SK-N-SH (cell line): ENCODE measurements at regions not wholly inside any gene's neighbourhood (a gene's known extent, or its start where the extent isn't known, plus 50 kb on each side); places are given as distances from the start of the nearest gene placed in this dataset.

Source experiments
- CTCF ChIA-PET: fragments of 300-600, 350-600 bp; formaldehyde crosslinking; extraction: SDS; loops from one replicate; lab custom pipeline; 2021; lab: Yijun Ruan, JAX
- POLR2A ChIA-PET: fragments of 350-600 bp; sonication (Branson Sonifier 250); formaldehyde crosslinking; extraction: SDS; loops from one replicate; lab custom pipeline; 2020; ENCODE audit warnings: antibody characterized with exemption, inconsistent platforms; lab: Yijun Ruan, JAX
- DNase-seq: peaks from one replicate; pipeline ENCODE4 v3.0.0; 2012
- H2AFZ ChIP-seq: fragments of 200-600 bp; sonication (generic); 2 replicates; pipeline ENCODE4 v1.8.1; 2016; ENCODE audit warnings: antibody characterized with exemption, mild to moderate bottlenecking, low read depth
- H3F3A ChIP-seq: fragments of 200-600 bp; sonication (generic); replicated peaks from 2 replicates; pipeline ENCODE3; 2016; ENCODE audit warnings: antibody characterized with exemption, mild to moderate bottlenecking; ENCODE audit not compliant: insufficient read depth
- H3K27ac ChIP-seq, 2 experiments: fragments of 200-500 bp in 1 of 2; fragments of 200-600 bp in 1 of 2; sonication (Bioruptor generic) in 1 of 2; sonication (generic), shearing (Covaris generic) in 1 of 2; 2 replicates each; pipeline versions ENCODE4 v1.5.1 to v1.6.1; 2014 to 2016; ENCODE audit warnings: low read depth in 2 of 2, inconsistent platforms in 1 of 2, low read length in 1 of 2, mild to moderate bottlenecking in 1 of 2, mixed read lengths in 1 of 2
- H3K27me3 ChIP-seq: fragments of 200-600 bp; sonication (generic), shearing (Covaris generic); 2 replicates; pipeline ENCODE4 v1.6.1; 2016; ENCODE audit warnings: mixed run types; ENCODE audit not compliant: insufficient read depth
- H3K36me3 ChIP-seq, 2 experiments: fragments of 200-500 bp in 1 of 2; fragments of 200-600 bp in 1 of 2; sonication (Bioruptor generic) in 1 of 2; sonication (generic) in 1 of 2; replicated peaks in 1 of 2; 2 replicates each; pipeline versions ENCODE3 to v1.5.1; 2014 to 2016; ENCODE audit warnings: low read length in 1 of 2, mild to moderate bottlenecking in 1 of 2; ENCODE audit not compliant: insufficient read depth in 2 of 2, control insufficient read depth in 1 of 2
- H3K4me1 ChIP-seq, 2 experiments: fragments of 200-500 bp in 1 of 2; fragments of 200-600 bp in 1 of 2; sonication (Bioruptor generic) in 1 of 2; sonication (generic), shearing (Covaris generic) in 1 of 2; 2 replicates each; pipeline versions ENCODE4 v1.5.1 to v1.6.1; 2014 to 2016; ENCODE audit warnings: low read depth in 1 of 2, low read length in 1 of 2, mixed run types in 1 of 2; ENCODE audit not compliant: insufficient read depth in 2 of 2, control insufficient read depth in 1 of 2
- H3K4me2 ChIP-seq: fragments of 200-600 bp; sonication (generic), shearing (Covaris generic); 2 replicates; pipeline ENCODE4 v1.6.1; 2017; ENCODE audit warnings: mixed run types
- H3K4me3 ChIP-seq, 2 experiments: fragments of 200-500 bp in 1 of 2; fragments of 200-600 bp in 1 of 2; sonication (Bioruptor generic) in 1 of 2; sonication (generic), shearing (Covaris generic) in 1 of 2; 2 replicates each; pipeline versions ENCODE4 v1.5.1 to v1.8.1; 2014 to 2016; ENCODE audit warnings: low read depth in 2 of 2, inconsistent platforms in 1 of 2, low read length in 1 of 2, mild to moderate bottlenecking in 1 of 2, mixed read lengths in 1 of 2, moderate library complexity in 1 of 2
- H3K79me2 ChIP-seq: fragments of 200-600 bp; sonication (generic); 2 replicates; pipeline ENCODE4 v1.8.1; 2017; ENCODE audit warnings: mild to moderate bottlenecking; ENCODE audit not compliant: insufficient read depth
- H3K9ac ChIP-seq: fragments of 200-600 bp; sonication (generic); 2 replicates; pipeline ENCODE4 v1.6.1; 2017; ENCODE audit warnings: mixed run types
- H3K9me2 ChIP-seq: fragments of 200-600 bp; sonication (generic); 2 replicates; pipeline ENCODE4 v1.6.1; 2017; ENCODE audit warnings: mixed run types
- H3K9me3 ChIP-seq: fragments of 200-600 bp; sonication (generic); 2 replicates; pipeline ENCODE4 v1.6.1; 2017; ENCODE audit warnings: mixed run types, mild to moderate bottlenecking, moderate library complexity
- H4K20me1 ChIP-seq: fragments of 200-600 bp; sonication (generic); 2 replicates; pipeline ENCODE4 v1.6.1; 2017; ENCODE audit warnings: mild to moderate bottlenecking, mixed run types; ENCODE audit not compliant: insufficient read depth
- CTCF ChIP-seq: fragments of 200-600 bp; sonication (generic); IDR thresholded peaks from 2 replicates; pipeline ENCODE4 v1.6.1; 2017; ENCODE audit warnings: antibody characterized with exemption, mild to moderate bottlenecking, moderate library complexity
- ELF1 ChIP-seq: IDR thresholded peaks from 2 replicates; pipeline ENCODE4 v1.4.0; 2012
- EZH2phosphoT487 ChIP-seq: fragments of 200-600 bp; sonication (generic); IDR thresholded peaks from 2 replicates; pipeline ENCODE4 v1.6.1; 2017; ENCODE audit warnings: low read depth, mixed run types, mild to moderate bottlenecking, antibody characterized with exemption, moderate library complexity, borderline replicate concordance
- FOSL2 ChIP-seq: IDR thresholded peaks from 2 replicates; pipeline ENCODE4 v1.4.0; 2012; ENCODE audit warnings: low read depth, mild to moderate bottlenecking, moderate library complexity, borderline replicate concordance
- GATA2 ChIP-seq: sonication (generic); formaldehyde crosslinking; IDR thresholded peaks from 2 replicates; pipeline ENCODE4 v1.5.0; 2020; ENCODE audit warnings: mild to moderate bottlenecking, missing genetic modification reagents
- IRF3 ChIP-seq: fragments of 150-350 bp; IDR thresholded peaks from 2 replicates; pipeline ENCODE4 v1.6.1; 2016; ENCODE audit warnings: mild to moderate bottlenecking, low read depth, low read length
- PBX3 ChIP-seq: IDR thresholded peaks from 2 replicates; pipeline ENCODE4; 2012
- REST ChIP-seq: IDR thresholded peaks from 2 replicates; pipeline ENCODE4 v1.6.1; 2012; ENCODE audit warnings: mild to moderate bottlenecking, low read depth, low read length, moderate library complexity
- RFX5 ChIP-seq: IDR thresholded peaks from 2 replicates; pipeline ENCODE4 v1.6.1; 2012; ENCODE audit warnings: mild to moderate bottlenecking, improper control_type of control experiment, low read length
- SIN3A ChIP-seq: IDR thresholded peaks from 2 replicates; pipeline ENCODE4 v1.6.1; 2012; ENCODE audit warnings: low read depth, mild to moderate bottlenecking, low read length, moderate library complexity, borderline replicate concordance
- SMC3 ChIP-seq: IDR thresholded peaks from 2 replicates; pipeline ENCODE4 v1.6.1; 2012; ENCODE audit warnings: low read depth, low read length, improper control_type of control experiment
- TCF12 ChIP-seq: IDR thresholded peaks from 2 replicates; pipeline ENCODE4 v1.4.0; 2012
- TEAD4 ChIP-seq: IDR thresholded peaks from 2 replicates; pipeline ENCODE4 v1.4.0; 2012; ENCODE audit warnings: mild to moderate bottlenecking, borderline replicate concordance; ENCODE audit not compliant: insufficient read depth
- USF1 ChIP-seq: IDR thresholded peaks from 2 replicates; pipeline ENCODE4 v1.4.0; 2012; ENCODE audit warnings: low read depth, borderline replicate concordance
- USF2 ChIP-seq: fragments of 150-350 bp; IDR thresholded peaks from 2 replicates; pipeline ENCODE4 v1.6.1; 2017; ENCODE audit warnings: antibody characterized with exemption, low read length, low read depth, borderline replicate concordance
- YY1 ChIP-seq: IDR thresholded peaks from 2 replicates; pipeline ENCODE4 v1.4.0; 2012; ENCODE audit warnings: low read depth, mild to moderate bottlenecking
- WGBS: methylation state at CpG from one replicate; pipeline ENCODE4 v1.1.6; 2017; ENCODE audit warnings: low lambda C conversion rate; 5-methylcytosine and 5-hydroxymethylcytosine counted together

- no peak overlapping the region for H3K27ac ChIP-seq
- H3K4me3 ChIP-seq, result no peak overlapping the region
- no peak for TF ChIP-seq PBX3
- TF ChIP-seq EZH2phosphoT487, result no peak
- TF ChIP-seq TCF12, result no peak
- no peak for TF ChIP-seq RFX5
- TF ChIP-seq ELF1, result no peak
- no peak for TF ChIP-seq GATA2
- no peak for TF ChIP-seq CTCF
- TF ChIP-seq USF2, result no peak
- no peak for TF ChIP-seq YY1
- no peak for TF ChIP-seq USF1
- no peak for TF ChIP-seq REST
- TF ChIP-seq SIN3A, result no peak
- TF ChIP-seq TEAD4, result no peak
- no peak for TF ChIP-seq FOSL2
- TF ChIP-seq SMC3, result no peak
- no peak for TF ChIP-seq IRF3
- TF ChIP-seq, all 33 proteins: peak for 0
- Histone ChIP-seq H3K27me3 (no peaks in the 10 kb centered on the region), H3K9me2 (no peaks in the 10 kb centered on the region), H3K4me2 (no peak overlapping the region), H4K20me1 (no peaks in the 10 kb centered on the region), H3K36me3 (no peaks in the 10 kb centered on the region), H3F3A (no peaks in the 10 kb centered on the region), H3K9ac (no peak overlapping the region), H2AFZ (0 out of 2 replicates have a peak overlapping the region, but pooled peaks have one; percentile 35), H3K4me1 (no peaks in the 10 kb centered on the region), H3K9me3 (no peaks in the 10 kb centered on the region), H3K79me2 (no peaks in the 10 kb centered on the region)
- CTCF ChIA-PET, result interaction anchor here (1.4 to 1.5 kb wide), 2 partner anchors 9 to 11 kb away, joined by 3 to 4 read pairs; no protein-coding TSS in a partner anchor
- 51% methylated on average over 2 of the region's 2 CpGs for WGBS
- POLR2A ChIA-PET, result no interaction called here
- DNase-seq, result no peak
Observed at GRCh38 chr2:187936228-187936627, 355.4 kb upstream of the GULP1 start.
